Stimulated activated CD8-positive, alpha-beta memory T cell treated with anti-CD3 and anti-CD28 coated beads, Interleukin-15, amount 100 ng/mL, for 24 hours (primary cell): ENCODE measurements at regions not wholly inside any gene's neighbourhood (a gene's known extent, or its start where the extent isn't known, plus 50 kb on each side); places are given as distances from the start of the nearest gene placed in this dataset.

ENCODE experiments used
- DNase-seq: peaks from one replicate; pipeline ENCODE4 v3.0.0-alpha.2; 2020; ENCODE audit warnings: low read depth

DNA sequence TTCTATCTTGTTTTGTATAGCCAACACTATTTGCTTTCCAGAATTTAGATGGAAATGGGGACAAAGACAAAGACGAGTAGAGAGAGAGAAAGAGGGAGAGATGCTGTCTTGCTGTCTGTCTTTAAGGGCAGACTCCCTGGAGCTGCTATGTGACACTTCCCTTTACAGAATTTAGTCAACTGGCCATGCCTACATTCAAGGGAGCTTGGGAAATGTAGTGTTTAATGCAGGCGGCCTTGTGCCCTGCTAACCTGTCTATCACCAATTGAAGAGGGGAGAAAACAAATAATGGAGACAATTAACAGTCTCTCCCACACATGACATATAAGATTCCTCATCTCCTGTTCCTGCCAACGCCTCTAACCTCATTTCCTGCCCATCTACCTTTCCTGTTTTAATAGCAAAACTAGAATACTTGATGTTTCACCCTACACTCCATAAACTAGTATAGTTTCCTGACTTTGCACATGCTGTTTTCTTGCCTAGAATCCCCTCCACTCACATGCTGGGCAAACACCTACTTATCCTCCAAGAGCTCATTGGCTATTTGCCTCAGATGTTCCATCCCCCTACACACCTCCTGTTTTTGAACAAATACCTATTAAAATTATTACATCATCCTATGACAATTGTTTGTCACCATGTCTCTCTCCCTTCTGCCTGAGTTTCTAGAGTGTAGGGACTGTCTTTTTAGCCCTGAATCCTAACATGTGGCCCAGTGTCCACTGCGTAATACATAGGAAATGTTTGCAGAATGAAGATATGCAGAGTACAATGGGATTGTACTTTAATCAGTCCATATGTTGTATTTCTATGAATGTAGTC, 117.2 kb downstream of the SLC25A24 start:
- DNase-seq = no peak

DNA sequence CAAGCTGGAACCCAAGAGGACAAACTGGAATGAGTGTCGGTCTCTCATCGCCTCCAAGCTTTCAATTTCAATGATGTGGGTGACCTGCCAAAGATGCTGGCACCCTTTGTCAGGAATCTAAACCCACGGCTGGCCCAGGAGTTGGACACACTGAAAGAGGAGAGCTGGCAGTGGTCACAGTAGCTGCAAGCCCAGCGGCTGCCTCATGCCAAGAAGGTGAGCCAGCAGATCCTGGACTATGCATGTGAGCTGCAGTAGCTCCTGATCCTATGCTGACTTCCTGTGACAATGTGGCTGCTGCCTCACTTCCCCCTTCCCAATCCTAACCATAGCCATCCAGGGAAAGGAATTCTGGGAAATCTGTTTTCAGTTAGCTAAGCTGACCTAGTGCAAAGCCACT, 117.0 kb upstream of the VAV3 start:
- DNase-seq = no peak

DNA sequence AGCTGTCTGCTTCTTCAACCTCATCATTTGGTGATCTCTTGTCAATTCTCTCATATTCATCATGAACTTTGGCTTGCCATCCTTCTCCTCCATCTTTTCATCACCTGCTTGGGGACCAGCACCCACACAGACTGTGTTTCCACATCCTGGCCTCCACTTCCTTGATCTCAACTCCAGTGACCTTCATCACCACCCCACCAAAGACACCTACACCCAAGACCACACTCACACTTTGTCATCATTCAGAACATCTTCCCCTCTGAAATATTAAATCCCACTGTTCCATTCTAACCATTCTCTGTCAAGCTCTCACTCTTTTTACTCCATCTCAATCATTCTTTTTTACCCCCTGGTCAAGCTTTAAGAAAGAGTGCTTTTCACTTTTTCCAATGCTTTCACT, 115.5 kb upstream of the VAV3 start:
- no peak for DNase-seq

- peak; percentile 10 for DNase-seq
Observed at GRCh38 chr1:108079440-108080025, 114.6 kb upstream of the VAV3 start.

- no peak for DNase-seq
Observed at GRCh38 chr1:108077991-108078390, 113.0 kb upstream of the VAV3 start.

GRCh38 chr1:108075055-108075454, 110.1 kb upstream of the VAV3 start:
- no peak for DNase-seq

DNA sequence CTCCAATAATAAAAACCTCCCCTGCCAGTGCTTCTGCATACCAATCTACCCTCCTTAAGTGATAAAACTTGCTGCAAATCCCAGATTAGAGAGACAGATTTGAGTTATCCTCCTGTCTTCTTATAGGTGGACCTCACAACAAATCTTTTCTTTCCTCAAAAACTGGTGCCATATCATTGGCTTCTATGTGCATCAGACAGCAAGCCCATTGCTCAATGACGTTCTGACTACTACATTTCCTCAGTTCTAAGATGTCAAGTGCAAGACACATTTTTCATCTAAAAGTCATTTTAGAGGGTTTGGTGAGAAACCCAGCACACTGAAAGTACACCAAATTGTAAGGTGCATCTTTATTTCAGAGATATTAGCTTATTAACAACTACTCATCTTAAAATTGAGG, 107.8 kb upstream of the VAV3 start:
- no peak for DNase-seq

DNA sequence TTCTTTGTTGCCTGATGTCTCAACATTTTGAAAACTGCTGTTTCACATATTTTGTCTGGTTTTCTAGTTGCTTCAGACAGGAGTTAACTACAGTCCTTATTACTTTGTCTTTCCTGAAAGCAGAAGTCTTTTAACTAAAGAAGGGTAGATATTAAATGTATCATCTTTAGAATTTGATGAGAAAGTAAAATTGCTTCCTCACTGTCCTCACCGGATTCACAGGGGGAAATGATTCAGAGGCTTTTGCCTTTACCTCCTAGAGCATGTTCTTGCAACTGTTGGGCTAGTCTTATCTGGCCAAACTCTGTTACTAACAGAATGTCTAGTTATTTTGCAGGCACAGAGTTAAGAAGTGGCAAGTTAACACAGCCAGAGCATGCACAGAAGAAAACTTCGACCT, 107.2 kb upstream of the VAV3 start:
- no peak for DNase-seq

GRCh38 chr1:108071601-108072000, 106.6 kb upstream of the VAV3 start:
- no peak for DNase-seq

DNA sequence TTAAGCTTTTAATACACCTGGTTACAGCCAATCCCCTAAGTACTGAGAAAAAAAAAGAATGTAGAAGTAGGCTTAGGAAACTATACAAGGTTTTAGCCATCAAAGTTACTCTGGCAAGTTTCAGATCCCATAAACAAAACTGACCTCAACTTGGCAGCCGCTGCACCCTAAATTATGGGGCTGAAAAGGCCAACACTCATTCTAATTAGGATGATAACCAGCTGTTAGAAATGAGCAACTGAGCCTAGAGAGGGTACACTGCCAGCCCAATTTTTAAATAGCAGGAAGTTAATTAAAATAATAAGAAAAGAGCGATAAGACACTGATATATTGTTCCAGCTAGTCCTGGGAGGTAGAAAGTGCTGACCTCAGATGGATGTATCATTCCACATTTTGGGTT, 105.7 kb upstream of the VAV3 start:
- no peak for DNase-seq

GRCh38 chr1:108067884-108068540, 103.0 kb upstream of the VAV3 start:
- DNase-seq = no peak

DNA sequence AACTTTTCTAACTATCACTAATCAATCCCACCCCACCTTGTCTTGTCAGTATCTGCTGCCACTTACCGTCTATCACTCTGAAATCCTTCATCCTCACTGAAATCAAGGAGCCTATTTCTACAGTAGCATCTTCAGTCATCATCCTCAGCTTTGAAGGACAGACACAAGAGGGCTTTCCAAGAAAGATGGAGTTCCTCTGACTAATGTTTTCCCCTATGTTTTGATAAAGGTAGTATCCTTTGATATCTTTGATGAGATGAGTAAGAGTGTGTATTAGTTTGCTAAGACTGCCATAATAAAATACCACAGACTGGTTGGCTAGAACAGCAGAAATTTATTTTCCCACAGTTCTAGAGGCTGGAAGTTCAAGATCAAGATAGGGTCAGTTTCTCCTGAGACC, 101.8 kb upstream of the VAV3 start:
- DNase-seq = no peak

- DNase-seq = no peak
Observed at GRCh38 chr1:108064255-108064654, 99.3 kb upstream of the VAV3 start.

GRCh38 chr1:108063703-108064102, 98.7 kb upstream of the VAV3 start:
- no peak for DNase-seq

- DNase-seq = no peak
Observed at GRCh38 chr1:108059945-108060344, 95.0 kb upstream of the VAV3 start.

- no peak for DNase-seq
Observed at GRCh38 chr1:108057541-108057940, 92.6 kb upstream of the VAV3 start.

- DNase-seq = no peak
Observed at GRCh38 chr1:108056436-108056990, 91.5 kb upstream of the VAV3 start.

DNA sequence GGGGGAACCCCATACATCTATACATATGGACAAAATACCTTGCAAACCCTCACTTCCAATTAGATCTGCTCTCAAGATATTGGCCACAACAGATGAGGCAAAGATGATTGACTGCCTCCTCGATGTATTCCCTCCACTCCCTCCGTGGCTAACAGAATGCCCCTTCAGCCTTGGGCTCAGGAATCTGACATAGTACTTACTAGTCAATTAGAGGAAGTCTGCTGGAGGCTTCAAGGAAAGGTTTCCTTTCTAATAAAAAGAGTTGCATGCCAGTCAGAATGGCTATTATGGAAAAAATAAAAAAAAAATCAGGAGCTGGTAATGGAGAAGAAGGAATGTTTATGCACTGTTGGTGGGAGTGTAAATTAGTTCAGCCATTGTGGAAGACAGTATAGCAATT, 90.4 kb upstream of the VAV3 start:
- DNase-seq = no peak

DNA sequence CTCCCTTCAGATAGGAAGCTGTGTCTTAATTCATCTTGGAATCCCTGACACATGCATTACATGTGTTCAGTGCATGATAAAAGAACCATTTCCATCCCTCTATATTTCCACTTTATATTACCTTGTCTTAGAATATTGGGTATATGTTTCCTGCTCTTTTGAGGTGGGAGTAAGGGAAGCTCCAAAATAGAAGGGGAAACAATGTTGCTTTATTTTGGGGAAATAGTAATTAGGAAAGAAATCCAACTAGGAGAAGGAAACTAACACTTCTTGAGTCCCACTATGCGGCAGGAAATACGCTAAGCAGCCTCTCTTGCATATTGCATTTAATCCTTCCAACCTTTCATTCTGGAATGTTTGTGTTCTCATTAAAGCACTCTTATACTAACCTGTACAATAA, 89.4 kb upstream of the VAV3 start:
- DNase-seq = no peak

GRCh38 chr1:108053270-108054013, 88.5 kb upstream of the VAV3 start:
- DNase-seq = no peak

GRCh38 chr1:108051631-108052377, 86.8 kb upstream of the VAV3 start:
- DNase-seq = no peak
